SJCRH30 (cell line): ENCODE measurements at regions not wholly inside any gene's neighbourhood (a gene's known extent, or its start where the extent isn't known, plus 50 kb on each side); places are given as distances from the start of the nearest gene placed in this dataset.

Source experiments
- DNase-seq, 2 experiments: peaks; one replicate each; pipeline ENCODE4 v3.0.0-alpha.2; 2015 to 2020
- H3K27ac ChIP-seq: fragments of 250-450 bp; sonication (Bioruptor Pico); 2 replicates; pipeline ENCODE4 v1.5.1; 2020; ENCODE audit warnings: mild to moderate bottlenecking, moderate library complexity
- H3K27me3 ChIP-seq: fragments of 250-450 bp; sonication (Bioruptor Pico); 2 replicates; pipeline ENCODE4 v1.5.1; 2020; ENCODE audit warnings: mild to moderate bottlenecking, moderate library complexity
- H3K36me3 ChIP-seq: fragments of 250-450 bp; sonication (Bioruptor Pico); 2 replicates; pipeline ENCODE4 v1.5.1; 2020; ENCODE audit warnings: mild to moderate bottlenecking, moderate library complexity
- H3K4me1 ChIP-seq: fragments of 250-450 bp; sonication (Bioruptor Pico); 2 replicates; pipeline ENCODE4 v1.5.1; 2020; ENCODE audit warnings: mild to moderate bottlenecking, moderate library complexity
- H3K4me3 ChIP-seq: fragments of 250-450 bp; sonication (Bioruptor Pico); 2 replicates; pipeline ENCODE4 v1.5.1; 2020; ENCODE audit warnings: mild to moderate bottlenecking, moderate library complexity
- H3K9me3 ChIP-seq: fragments of 250-450 bp; sonication (Bioruptor Pico); replicated peaks from 2 replicates; pipeline ENCODE4 v1.5.1; 2020; ENCODE audit warnings: mild to moderate bottlenecking, moderate library complexity

DNA sequence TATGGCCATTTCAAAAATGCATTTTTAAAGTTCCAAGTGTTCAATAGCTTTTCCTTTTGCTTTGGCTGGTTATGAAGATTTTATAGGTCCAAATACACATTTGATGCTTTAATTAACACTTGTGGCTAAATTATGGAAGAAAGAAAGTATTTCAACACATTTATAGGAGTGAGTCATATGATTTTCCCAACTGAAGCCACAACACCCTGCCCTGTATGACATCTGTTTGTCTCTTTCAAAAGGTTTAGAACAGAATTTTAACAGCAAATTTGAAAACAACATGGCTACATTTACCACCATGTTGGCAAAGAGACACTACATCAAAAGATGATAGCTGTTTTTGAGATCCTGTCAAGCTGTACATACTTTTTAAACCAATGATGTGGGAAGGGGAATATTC lies 99.4 kb downstream of the TMEM174 start:
- Histone ChIP-seq H3K4me3 (no peak overlapping the region), H3K4me1 (no peaks in the 10 kb centered on the region), H3K9me3 (no peaks in the 10 kb centered on the region), H3K27me3 (peaks cover 6% of the 10 kb centered on the region; the same call in 1 of the 2 replicates), H3K27ac (no peak overlapping the region), H3K36me3 (no peaks in the 10 kb centered on the region)
- no peak for DNase-seq

DNA sequence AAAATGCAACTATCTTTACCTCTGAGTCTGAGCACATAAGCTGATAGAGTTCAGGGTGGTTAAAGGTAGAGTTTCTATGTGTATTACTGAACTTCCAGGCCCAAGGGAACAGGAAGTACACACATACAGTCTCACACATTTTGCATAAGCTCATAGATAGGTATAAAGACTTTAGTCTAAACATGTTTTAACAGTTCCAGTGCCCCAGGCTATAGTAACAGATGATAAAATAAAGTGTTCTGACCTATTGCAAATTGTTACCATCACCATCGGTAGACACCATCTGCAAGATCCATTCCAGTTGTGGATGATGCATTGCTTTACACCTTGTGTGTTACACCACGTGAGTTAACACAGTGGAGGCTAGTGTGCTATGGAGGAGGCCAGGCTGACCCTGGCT lies 95.8 kb downstream of the TMEM174 start:
- no peaks in the 10 kb centered on the region for H3K9me3 ChIP-seq
- DNase-seq = no peak
- no peaks in the 10 kb centered on the region for H3K4me1 ChIP-seq
- H3K4me3 ChIP-seq = no peak overlapping the region
- H3K27me3 ChIP-seq = no peaks in the 10 kb centered on the region
- no peak overlapping the region for H3K27ac ChIP-seq
- H3K36me3 ChIP-seq = no peaks in the 10 kb centered on the region

DNA sequence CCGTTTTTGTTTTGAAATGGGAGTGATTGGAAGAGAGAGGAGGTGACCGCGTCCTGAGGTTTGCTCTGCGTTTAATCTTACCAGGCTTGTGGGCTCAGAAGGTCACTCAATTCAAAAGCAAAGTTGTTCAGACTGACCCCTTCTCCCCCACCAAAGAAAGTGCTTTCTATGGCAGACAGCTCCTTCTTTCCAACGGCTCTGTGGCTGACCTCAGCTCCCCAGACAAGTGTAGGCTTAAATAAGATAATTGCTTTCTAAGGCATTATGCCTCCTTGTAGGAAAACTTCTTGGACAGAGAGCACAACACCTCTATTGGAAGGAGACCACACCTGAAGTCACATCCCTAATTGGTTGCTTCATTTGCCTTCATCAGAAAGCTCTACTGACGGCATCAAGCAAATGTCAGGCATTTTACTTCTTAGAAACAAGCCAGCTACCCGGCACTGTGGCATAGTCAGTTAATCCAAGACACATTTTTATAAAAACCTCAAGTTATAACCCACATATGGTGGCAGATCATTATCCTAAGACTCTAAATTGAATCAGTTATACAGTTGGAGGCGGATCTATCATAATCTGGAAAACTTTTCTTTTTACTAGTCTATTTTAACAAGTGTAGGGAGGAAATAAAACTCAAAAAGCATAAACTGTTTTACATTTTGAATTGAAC lies 94.9 kb downstream of the TMEM174 start:
- no peak overlapping the region for H3K27ac ChIP-seq
- no peaks in the 10 kb centered on the region for H3K36me3 ChIP-seq
- no peaks in the 10 kb centered on the region for H3K4me1 ChIP-seq
- no peak overlapping the region for H3K4me3 ChIP-seq
- DNase-seq = no peak
- no peaks in the 10 kb centered on the region for H3K27me3 ChIP-seq
- H3K9me3 ChIP-seq = no peaks in the 10 kb centered on the region

DNA sequence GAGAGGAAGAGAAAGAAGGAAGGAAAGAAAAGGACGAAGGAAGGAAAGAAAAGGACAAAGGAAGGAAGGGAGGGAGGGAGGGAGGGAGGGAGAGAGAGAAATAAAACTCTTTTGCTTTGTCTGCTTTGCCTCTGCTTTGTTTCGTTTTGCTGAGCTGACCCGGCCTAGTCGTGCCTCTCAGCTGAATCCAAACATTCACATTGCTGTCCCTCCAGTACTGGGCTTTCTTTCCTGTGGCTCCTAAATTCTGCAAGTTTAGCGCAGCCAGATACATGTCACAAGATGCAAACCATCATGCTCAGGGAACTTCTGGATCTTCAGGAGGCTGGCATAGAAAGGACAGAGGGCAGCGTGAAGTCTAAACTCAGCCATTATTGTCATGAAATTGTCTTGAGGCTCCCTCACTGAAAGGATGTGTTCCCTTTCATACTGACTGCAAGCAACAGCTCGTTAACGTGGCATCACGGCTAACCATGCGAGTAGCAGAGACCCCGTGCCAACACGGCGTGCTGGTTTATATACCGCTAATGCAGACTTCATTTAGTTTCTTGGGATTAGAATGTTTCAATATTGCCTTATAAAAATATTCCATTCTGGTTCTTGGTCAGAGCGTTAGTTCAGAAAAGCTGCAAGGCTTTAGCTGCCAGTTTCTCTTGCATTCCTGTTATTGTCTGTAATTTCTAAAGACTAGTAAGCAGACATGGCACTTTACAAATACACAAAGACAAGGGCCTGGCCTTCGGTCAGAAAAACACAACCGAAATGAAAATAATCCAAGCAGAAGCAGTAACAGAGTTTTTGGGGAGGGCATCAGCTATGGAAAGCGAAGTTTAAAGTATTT lies 94.2 kb downstream of the TMEM174 start:
- H3K27me3 ChIP-seq = no peaks in the 10 kb centered on the region
- H3K4me1 ChIP-seq = no peaks in the 10 kb centered on the region
- DNase-seq = no peak
- no peak overlapping the region for H3K4me3 ChIP-seq
- no peaks in the 10 kb centered on the region for H3K9me3 ChIP-seq
- no peaks in the 10 kb centered on the region for H3K36me3 ChIP-seq
- no peak overlapping the region for H3K27ac ChIP-seq

DNA sequence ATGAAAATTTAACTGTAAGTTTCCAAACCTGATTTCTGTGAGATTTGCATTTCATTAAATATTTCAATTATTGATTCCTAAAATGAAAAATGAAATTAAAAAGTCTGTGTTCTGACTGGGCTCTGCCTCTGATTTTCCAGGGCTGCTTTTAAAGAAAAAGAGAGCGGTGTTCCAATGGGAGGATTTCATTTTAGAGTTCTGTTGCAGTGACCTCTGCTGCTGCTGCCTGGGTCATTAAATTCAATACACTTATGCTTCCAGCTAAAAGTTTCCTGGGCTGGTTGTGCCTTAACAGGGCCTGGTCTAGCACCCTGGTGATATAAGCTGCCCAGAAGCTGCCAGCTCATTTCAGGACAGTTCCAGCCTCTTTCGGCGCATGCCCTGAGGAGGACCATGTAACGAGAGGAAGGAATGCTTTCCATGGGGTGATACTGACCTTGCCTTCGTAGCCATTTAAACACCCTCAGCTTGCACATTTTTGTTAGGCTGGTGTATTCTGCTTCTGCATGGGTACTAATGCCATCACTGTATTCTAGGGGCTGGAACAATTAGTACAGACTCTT lies 93.3 kb downstream of the TMEM174 start:
- Histone ChIP-seq H3K27ac (no peak overlapping the region), H3K27me3 (no peaks in the 10 kb centered on the region), H3K36me3 (no peaks in the 10 kb centered on the region), H3K9me3 (no peaks in the 10 kb centered on the region), H3K4me3 (no peak overlapping the region), H3K4me1 (no peaks in the 10 kb centered on the region)
- no peak for DNase-seq

DNA sequence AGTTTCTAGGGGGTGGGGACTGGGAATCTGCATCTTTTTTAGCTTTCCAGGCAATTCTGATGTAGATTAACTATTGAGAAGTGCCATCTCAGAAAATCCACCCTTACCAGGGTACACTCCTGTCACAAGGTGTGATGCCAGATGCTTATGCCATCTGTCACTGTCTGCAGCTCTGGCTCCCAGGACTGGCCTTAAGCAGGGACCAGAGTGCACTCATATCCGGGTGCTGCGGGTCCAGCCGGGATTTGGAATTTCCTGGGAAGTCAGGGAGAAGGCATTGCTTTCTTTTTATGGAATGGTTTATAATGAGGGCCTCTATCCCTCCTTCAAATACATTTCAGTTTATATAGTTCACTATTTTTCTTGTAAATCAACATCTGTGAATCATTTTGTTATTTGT lies 92.6 kb downstream of the TMEM174 start:
- DNase-seq = no peak
- H3K4me3 ChIP-seq = no peak overlapping the region
- H3K27ac ChIP-seq = no peak overlapping the region

DNA sequence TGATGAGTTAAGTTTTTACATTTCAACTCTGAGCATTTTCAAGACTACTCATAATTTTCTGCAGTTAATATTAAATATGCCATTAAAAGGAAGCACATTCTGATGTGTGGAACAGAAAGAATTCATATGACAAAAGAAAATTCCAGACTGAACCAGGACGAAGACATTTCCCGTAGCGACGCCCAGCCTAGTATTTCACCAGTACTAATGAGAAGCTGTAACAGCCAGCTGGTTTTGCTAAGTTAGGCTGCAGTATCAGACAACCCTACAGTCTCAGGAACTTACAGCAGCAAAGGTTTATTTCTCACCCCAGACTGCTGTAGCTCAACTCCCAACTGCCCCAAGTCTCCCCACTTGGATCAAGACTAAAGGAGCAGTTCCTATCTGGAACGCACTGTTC lies 91.6 kb downstream of the TMEM174 start:
- Histone ChIP-seq H3K4me1 (no peaks in the 10 kb centered on the region), H3K9me3 (no peaks in the 10 kb centered on the region), H3K36me3 (no peaks in the 10 kb centered on the region), H3K4me3 (no peak overlapping the region), H3K27me3 (no peaks in the 10 kb centered on the region), H3K27ac (no peak overlapping the region)
- no peak for DNase-seq

More for the DNA sequence above, 92.6 kb downstream of the TMEM174 start:
- no peaks in the 10 kb centered on the region for H3K36me3 ChIP-seq
- no peaks in the 10 kb centered on the region for H3K27me3 ChIP-seq
- H3K4me1 ChIP-seq = no peaks in the 10 kb centered on the region
- no peaks in the 10 kb centered on the region for H3K9me3 ChIP-seq

DNA sequence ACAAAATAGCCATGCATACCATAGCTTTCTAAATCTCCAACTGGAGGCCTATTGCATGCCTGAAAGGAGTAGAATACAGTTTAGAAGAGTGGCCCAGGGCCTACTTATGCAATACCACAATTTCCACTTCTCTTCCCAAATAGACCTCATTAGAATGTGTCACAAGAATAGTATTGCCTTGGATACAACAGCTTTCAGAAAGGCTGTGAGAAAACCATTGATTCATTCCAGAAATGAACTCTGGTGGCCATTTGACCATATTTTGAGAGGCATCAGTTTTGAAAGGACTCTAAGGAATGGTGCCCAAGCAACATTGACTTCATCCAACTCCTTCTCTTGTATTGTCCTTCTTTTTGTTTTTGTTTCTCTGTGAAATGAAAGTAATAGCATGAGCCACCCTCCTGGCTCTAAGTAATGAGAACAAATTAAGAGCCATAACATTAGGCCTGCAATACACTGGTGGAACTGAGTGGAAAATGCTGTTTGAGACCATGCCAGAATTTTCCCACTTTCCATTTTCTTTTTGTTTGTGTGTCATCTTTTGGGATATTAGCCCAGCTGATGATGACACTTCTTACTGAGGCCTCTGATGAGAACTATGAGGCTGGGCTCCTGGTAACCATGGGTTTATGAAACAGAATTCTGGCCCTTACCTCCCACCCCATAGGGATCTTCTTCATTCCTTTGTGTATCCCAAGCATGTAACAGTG lies 90.2 kb downstream of the TMEM174 start:
- no peaks in the 10 kb centered on the region for H3K4me1 ChIP-seq
- no peaks in the 10 kb centered on the region for H3K36me3 ChIP-seq
- H3K27me3 ChIP-seq = no peaks in the 10 kb centered on the region
- H3K4me3 ChIP-seq = no peak overlapping the region
- DNase-seq = no peak
- H3K9me3 ChIP-seq = no peaks in the 10 kb centered on the region
- no peak overlapping the region for H3K27ac ChIP-seq

DNA sequence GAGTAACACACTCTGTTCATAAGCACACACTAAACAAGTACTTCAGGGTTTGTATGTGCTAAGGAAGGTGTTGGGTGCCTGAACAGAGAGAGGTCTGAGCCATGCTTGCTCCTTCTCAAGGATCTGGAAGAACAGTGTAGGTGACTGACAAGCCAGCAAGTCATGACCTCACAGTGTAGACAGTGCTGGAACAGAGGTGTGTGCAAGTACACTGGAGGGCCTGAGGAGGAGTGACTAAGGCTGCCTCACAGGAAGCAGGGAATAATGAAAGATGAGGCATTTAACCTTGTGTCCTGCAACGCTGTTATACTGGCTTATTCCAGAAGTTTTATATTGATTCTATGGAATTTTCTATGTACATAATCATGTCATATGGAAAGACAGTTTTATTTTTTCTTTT lies 83.9 kb downstream of the TMEM174 start:
- Histone ChIP-seq H3K4me3 (no peak overlapping the region), H3K27me3 (no peaks in the 10 kb centered on the region), H3K36me3 (no peaks in the 10 kb centered on the region), H3K9me3 (no peaks in the 10 kb centered on the region), H3K27ac (no peak overlapping the region), H3K4me1 (no peaks in the 10 kb centered on the region)
- no peak for DNase-seq

DNA sequence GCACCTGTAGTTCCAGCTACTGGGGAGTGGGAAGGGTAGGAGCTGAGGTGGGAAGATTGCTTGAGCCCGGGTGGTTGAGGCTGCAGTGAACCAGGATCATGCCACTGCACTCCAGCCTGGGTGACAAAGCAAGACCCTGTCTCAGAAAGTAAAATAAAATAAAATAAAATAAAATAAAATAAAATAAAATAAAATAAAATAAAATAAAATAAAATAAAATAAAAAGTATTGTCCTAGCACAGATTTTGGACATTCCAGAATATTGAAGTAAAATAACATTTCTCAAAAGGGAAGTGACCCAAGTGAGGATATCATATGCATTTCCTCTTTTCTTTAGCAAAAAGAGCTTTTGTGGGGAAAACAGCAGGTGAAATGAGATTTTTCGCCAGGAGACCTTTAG lies 83.5 kb downstream of the TMEM174 start:
- H3K9me3 ChIP-seq = no peaks in the 10 kb centered on the region
- H3K4me3 ChIP-seq = no peak overlapping the region
- no peaks in the 10 kb centered on the region for H3K4me1 ChIP-seq
- no peaks in the 10 kb centered on the region for H3K36me3 ChIP-seq
- no peak overlapping the region for H3K27ac ChIP-seq
- no peak for DNase-seq
- H3K27me3 ChIP-seq = no peaks in the 10 kb centered on the region

DNA sequence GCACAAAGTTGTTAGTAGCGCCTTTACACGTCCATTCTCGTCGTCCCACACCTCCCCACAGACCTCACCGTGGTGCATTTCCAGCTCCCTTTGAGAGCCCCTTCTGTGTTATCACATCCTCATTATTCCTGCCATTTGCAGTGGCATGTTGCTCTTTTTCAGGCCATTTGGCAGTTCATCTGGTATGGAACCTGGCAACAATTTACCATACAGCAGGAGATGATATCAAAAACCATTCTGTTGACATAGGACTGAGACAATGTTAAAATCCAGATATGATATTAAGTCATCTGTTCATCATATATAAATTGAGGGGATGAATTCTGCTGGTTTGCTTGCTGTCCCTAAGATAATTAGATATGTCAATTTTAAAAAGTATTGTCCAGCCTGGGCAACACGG lies 83.0 kb downstream of the TMEM174 start:
- DNase-seq = no peak
- H3K27me3 ChIP-seq = no peaks in the 10 kb centered on the region
- H3K9me3 ChIP-seq = no peaks in the 10 kb centered on the region
- no peak overlapping the region for H3K27ac ChIP-seq
- no peak overlapping the region for H3K4me3 ChIP-seq
- no peaks in the 10 kb centered on the region for H3K4me1 ChIP-seq
- no peaks in the 10 kb centered on the region for H3K36me3 ChIP-seq

DNA sequence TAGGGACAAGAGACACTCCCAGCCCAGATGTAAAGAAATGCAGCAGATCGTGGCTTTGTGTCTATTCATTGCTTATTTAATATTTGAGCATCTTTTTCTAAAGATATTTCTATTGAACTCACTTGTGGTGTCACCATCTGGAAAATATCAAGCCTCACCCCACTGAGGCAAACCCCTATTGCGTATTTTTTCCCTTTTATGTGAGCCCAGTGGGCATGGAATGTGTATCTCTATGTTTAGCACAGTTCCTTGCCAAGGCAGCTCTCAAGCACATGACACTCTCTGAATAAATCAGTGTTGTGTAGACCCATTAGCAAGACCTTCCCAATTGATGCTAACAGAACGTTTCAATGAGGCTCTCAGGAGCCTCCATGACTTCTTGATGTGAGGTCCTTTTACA lies 81.6 kb downstream of the TMEM174 start:
- Histone ChIP-seq H3K4me1 (no peaks in the 10 kb centered on the region), H3K27ac (no peak overlapping the region), H3K9me3 (no peaks in the 10 kb centered on the region), H3K36me3 (no peaks in the 10 kb centered on the region), H3K27me3 (no peaks in the 10 kb centered on the region; the same call in 1 of the 2 replicates), H3K4me3 (no peak overlapping the region)
- no peak for DNase-seq

DNA sequence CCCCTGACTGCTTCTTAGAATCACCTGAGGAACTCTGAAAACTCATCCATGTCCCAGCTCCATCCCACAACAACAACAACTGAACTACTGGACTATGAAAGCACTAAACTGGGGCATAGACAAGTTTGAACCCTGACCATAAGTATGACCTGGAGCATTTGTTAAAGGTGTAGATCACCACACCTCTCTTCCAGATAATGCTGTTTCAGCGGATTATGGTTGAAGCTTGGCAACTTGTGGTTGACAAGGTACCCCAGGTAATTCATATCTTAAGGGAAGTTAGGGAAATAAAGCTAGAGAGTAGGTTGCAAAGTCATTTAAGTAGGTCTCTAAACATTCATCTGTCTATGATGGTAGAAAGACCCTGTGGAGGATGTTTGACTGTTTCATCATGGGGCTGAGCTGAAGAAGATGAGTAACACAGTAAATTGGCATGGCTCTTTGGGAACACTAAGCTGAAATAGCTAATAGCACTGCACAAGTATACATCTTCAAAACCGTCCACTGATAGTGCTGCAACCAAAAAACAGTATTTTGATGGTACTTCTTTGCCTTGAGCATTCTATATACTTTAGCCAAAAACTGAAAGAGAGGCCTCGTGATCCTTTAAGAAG lies 80.2 kb downstream of the TMEM174 start:
- Histone ChIP-seq H3K4me1 (no peaks in the 10 kb centered on the region), H3K27me3 (no peaks in the 10 kb centered on the region; the same call in 1 of the 2 replicates), H3K4me3 (no peak overlapping the region)

DNA sequence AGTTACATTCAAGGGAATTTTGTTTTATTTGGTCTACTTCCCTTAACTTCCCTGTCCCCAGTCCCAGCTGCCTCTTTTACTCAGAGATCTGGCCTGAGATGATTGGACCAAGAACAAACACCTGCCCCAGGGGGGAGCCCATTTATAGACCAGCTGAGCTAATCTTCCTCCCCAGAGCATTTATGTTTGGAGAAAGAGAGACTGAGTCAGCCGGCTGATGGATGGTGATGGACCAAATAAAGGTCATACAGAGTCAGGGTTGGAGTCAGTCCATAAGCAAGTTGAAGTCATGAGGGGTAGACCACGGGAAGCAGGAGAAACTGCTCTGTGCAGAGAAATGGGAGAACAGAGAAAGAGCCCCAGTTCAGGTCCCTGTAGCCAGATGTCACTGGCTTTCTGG lies 77.7 kb downstream of the TMEM174 start:
- no peaks in the 10 kb centered on the region for H3K4me1 ChIP-seq
- no peak for DNase-seq
- no peak overlapping the region for H3K27ac ChIP-seq
- no peaks in the 10 kb centered on the region for H3K36me3 ChIP-seq
- no peak overlapping the region for H3K4me3 ChIP-seq
- H3K27me3 ChIP-seq = no peaks in the 10 kb centered on the region; the same call in 1 of the 2 replicates
- no peaks in the 10 kb centered on the region for H3K9me3 ChIP-seq

More for the DNA sequence above, 80.2 kb downstream of the TMEM174 start:
- no peak for DNase-seq
- H3K27ac ChIP-seq = no peak overlapping the region
- H3K9me3 ChIP-seq = no peaks in the 10 kb centered on the region
- H3K36me3 ChIP-seq = no peaks in the 10 kb centered on the region
